BE2C (cell line): ENCODE measurements at regions not wholly inside any gene's neighbourhood (a gene's known extent, or its start where the extent isn't known, plus 50 kb on each side); places are given as distances from the start of the nearest gene placed in this dataset.

Experiments used
- DNase-seq: peaks from one replicate; pipeline ENCODE4 v3.0.0-alpha.2; 2020
- H3K27me3 ChIP-seq: fragments of 250-450 bp; sonication (Bioruptor Pico); 2 replicates; pipeline ENCODE4 v1.5.1; 2020; ENCODE audit warnings: mild to moderate bottlenecking
- H3K36me3 ChIP-seq: fragments of 250-450 bp; sonication (Bioruptor Pico); 2 replicates; pipeline ENCODE4 v1.5.1; 2020; ENCODE audit warnings: mild to moderate bottlenecking
- H3K4me1 ChIP-seq: fragments of 250-450 bp; sonication (Bioruptor Pico); 2 replicates; pipeline ENCODE4 v1.5.1; 2020
- H3K4me3 ChIP-seq: 2 replicates; pipeline ENCODE4 v1.5.1; 2011; ENCODE audit warnings: low read depth, low read length
- H3K9me3 ChIP-seq: fragments of 250-450 bp; sonication (Bioruptor Pico); 2 replicates; pipeline ENCODE4 v1.5.1; 2020
- TF ChIP-seq, protein P1 (sequence below): IDR thresholded peaks from 2 replicates; pipeline ENCODE4 v1.5.1; 2012; ENCODE audit warnings: mild to moderate bottlenecking, low read depth, low read length

DNA sequence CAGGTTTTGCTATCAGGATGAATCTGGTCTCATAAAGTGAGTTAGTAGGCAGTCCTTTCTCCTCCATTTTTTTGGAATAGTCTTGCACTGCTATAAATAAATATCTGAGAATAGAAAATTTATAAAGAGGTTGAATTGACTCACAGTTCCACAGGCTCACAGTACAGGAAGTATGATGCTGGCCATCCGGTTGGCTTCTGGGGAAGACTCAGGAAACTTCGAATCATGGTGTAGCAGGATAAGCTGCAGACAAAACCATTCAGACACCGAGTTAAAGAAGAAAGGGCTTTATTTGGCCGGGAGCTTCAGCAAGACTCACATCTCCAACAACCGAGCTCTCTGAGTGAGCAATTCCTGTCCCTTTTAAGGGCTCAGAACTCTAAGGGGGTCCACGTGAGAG, 348.2 kb downstream of the KCTD8 start:
- Histone ChIP-seq H3K4me1 (no peaks in the 10 kb centered on the region), H3K4me3 (no peak overlapping the region), H3K36me3 (no peaks in the 10 kb centered on the region), H3K9me3 (no peaks in the 10 kb centered on the region), H3K27me3 (no peaks in the 10 kb centered on the region)
- no peak for DNase-seq
- TF ChIP-seq, protein P1, sequence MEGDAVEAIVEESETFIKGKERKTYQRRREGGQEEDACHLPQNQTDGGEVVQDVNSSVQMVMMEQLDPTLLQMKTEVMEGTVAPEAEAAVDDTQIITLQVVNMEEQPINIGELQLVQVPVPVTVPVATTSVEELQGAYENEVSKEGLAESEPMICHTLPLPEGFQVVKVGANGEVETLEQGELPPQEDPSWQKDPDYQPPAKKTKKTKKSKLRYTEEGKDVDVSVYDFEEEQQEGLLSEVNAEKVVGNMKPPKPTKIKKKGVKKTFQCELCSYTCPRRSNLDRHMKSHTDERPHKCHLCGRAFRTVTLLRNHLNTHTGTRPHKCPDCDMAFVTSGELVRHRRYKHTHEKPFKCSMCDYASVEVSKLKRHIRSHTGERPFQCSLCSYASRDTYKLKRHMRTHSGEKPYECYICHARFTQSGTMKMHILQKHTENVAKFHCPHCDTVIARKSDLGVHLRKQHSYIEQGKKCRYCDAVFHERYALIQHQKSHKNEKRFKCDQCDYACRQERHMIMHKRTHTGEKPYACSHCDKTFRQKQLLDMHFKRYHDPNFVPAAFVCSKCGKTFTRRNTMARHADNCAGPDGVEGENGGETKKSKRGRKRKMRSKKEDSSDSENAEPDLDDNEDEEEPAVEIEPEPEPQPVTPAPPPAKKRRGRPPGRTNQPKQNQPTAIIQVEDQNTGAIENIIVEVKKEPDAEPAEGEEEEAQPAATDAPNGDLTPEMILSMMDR = no peak

DNA sequence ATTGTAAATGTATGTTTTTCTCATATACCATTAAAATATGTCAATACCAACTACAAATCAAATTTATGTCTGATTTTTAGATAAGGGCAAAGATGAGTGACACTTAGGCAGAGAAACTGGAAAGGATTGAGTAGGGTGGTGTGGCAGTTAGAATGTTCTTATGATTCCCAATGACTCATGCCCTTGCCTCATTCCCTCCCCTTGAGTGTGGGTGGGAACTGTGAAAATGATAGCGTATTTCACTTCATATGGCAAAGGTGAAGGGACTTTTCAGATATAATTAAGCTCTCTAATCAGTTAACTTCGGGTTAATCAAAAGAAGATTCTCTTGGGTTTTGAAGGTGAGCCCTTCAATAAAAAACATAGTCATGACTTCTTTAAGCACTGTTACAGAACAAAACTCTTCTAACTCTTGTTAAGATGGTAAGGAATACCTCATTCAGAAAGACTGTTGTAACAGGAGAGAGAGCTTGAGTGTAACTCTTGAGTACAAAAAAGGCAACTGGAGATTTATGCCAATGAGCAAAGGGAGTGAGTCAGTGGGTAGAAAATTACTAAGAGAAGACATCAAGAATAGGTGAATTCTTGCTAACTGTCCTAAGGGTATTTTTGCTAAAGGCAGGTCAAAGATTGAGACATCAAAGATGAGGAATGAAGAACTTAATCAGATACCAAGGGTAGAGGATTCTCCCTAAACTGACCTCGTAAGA, 329.5 kb downstream of the KCTD8 start:
- no peaks in the 10 kb centered on the region for H3K27me3 ChIP-seq
- H3K9me3 ChIP-seq = no peaks in the 10 kb centered on the region
- TF ChIP-seq, protein P1 = no peak
- no peaks in the 10 kb centered on the region for H3K4me1 ChIP-seq
- H3K4me3 ChIP-seq = no peak overlapping the region
- no peaks in the 10 kb centered on the region for H3K36me3 ChIP-seq
- no peak for DNase-seq

DNA sequence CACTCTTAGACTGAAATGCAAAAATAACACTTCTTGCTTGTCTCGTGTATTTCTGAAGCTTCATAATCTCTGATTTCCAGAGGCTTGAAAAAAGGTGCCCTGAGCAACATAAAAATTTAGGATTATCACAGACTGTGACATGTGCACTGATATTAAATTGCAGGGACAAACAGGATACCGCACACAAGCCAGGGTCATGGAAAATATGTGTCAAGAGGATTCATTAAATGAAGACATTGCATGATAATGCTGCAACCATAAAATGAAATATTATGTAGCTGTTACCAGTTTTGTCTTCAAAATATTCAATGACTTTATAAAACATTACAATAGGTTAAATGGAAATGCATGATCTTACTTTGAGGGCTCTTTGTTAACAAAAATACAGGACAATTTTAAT, 328.0 kb downstream of the KCTD8 start:
- no peaks in the 10 kb centered on the region for H3K36me3 ChIP-seq
- no peaks in the 10 kb centered on the region for H3K9me3 ChIP-seq
- TF ChIP-seq, protein P1 = no peak
- H3K4me3 ChIP-seq = no peak overlapping the region
- H3K27me3 ChIP-seq = no peaks in the 10 kb centered on the region
- DNase-seq = no peak
- H3K4me1 ChIP-seq = no peaks in the 10 kb centered on the region

DNA sequence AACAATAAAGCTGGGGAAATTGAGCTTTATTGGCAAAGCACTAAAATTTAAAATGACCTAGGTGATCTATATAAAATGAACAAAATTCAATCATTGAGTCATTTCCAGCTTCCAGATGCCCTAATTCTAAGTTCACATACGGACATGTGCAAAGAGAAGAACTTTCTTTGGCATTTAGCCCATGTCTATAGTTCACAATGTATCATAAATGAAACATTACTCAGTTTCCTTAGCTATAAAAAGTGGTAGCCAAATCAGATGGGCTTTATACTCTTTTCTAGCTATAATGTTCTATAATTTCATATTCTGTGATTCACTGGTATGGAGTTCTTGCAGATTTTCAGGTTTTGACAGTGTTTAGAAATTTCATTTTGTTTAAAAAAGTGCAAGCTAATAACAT, 327.4 kb downstream of the KCTD8 start:
- no peak for DNase-seq
- no peaks in the 10 kb centered on the region for H3K9me3 ChIP-seq
- TF ChIP-seq, protein P1 = no peak

More for the DNA sequence above, 327.4 kb downstream of the KCTD8 start:
- H3K36me3 ChIP-seq = no peaks in the 10 kb centered on the region
- H3K4me1 ChIP-seq = no peaks in the 10 kb centered on the region
- no peak overlapping the region for H3K4me3 ChIP-seq
- no peaks in the 10 kb centered on the region for H3K27me3 ChIP-seq
